Natural killer cell treated with Interleukin-12 subunit alpha and Interleukin-12 subunit beta and Interleukin-15 and Interleukin-18, amount 100 ng/mL, for 72 hours (primary cell): ENCODE measurements at regions not wholly inside any gene's neighbourhood (a gene's known extent, or its start where the extent isn't known, plus 50 kb on each side); places are given as distances from the start of the nearest gene placed in this dataset.
"Not testable (repeated sequence)": the region's sequence is repeated elsewhere in the genome, so short reads cannot be mapped to it uniquely, and the experiment has no call there.

Experiments
- ATAC-seq, 2 donors: fragments of 150-1000 bp; cut with Tn5 transposase in 1 of 2; sonication (Bioruptor Pico), chemical (Tn5 transposase) in 1 of 2; 2 replicates each; pipeline ENCODE4 v1.10.0; 2021
- DNase-seq: peaks from one replicate; pipeline ENCODE4 v3.0.0; 2022; ENCODE audit warnings: low spot score
- H3K27ac Mint-ChIP-seq, 2 donors: 1 replicate in 1 of 2; 2 replicates in 1 of 2; pipeline ENCODE4 v1.8.0; 2022; ENCODE audit warnings: mixed read lengths in 2 of 2, mild to moderate bottlenecking in 1 of 2, moderate library complexity in 1 of 2
- H3K27me3 Mint-ChIP-seq, 2 donors: 1 replicate in 1 of 2; 2 replicates in 1 of 2; pipeline ENCODE4 v1.8.0; 2022; ENCODE audit warnings: mixed read lengths in 2 of 2
- H3K36me3 Mint-ChIP-seq: one replicate; pipeline ENCODE4 v1.8.0; 2022; ENCODE audit warnings: mixed read lengths
- H3K4me1 Mint-ChIP-seq, 2 donors: 1 replicate in 1 of 2; 2 replicates in 1 of 2; pipeline ENCODE4 v1.8.0; 2022; ENCODE audit warnings: low read depth in 2 of 2, mixed read lengths in 2 of 2, mild to moderate bottlenecking in 1 of 2
- H3K4me3 Mint-ChIP-seq: one replicate; pipeline ENCODE4 v1.8.0; 2022; ENCODE audit warnings: mixed read lengths
- H3K9me3 Mint-ChIP-seq: 2 replicates; pipeline ENCODE4 v1.8.0; 2022; ENCODE audit warnings: mixed read lengths

DNA sequence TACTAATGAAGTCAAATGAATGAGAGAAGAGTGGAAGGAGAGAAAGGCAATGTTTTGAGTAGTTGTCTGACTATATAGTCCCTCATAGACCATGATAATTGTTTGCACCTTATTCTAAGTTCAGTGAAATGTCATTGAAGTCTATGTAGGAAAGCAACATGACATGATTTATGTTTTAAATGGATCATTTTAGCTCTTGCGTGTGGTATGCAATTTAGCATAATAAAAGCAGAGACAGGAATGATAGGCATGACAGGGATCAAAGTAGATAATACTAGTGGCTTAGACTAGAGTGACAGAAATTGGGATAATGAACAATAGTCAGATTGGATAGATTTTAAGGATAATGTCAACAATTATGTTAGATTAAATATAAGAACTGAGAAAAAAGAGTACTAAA lies 132.5 kb downstream of the PYDC2 start:
- no peak for DNase-seq
- no peaks in the 10 kb centered on the region for H3K36me3 Mint-ChIP-seq
- no peak overlapping the region for H3K4me3 Mint-ChIP-seq
- H3K4me1 Mint-ChIP-seq: no peaks in the 10 kb centered on the region
- H3K9me3 Mint-ChIP-seq: peaks cover 14% of the 10 kb centered on the region
- H3K27ac Mint-ChIP-seq: no peak overlapping the region
- no peaks in the 10 kb centered on the region for H3K27me3 Mint-ChIP-seq
- no peak for ATAC-seq

GRCh38 chr3:191615511-191615910 lies 154.5 kb downstream of the PYDC2 start:
- H3K9me3 Mint-ChIP-seq: peaks cover 17% of the 10 kb centered on the region
- H3K27me3 Mint-ChIP-seq, H3K4me1 Mint-ChIP-seq, H3K36me3 Mint-ChIP-seq, ATAC-seq, H3K4me3 Mint-ChIP-seq, H3K27ac Mint-ChIP-seq, DNase-seq: not testable (repeated sequence)

DNA sequence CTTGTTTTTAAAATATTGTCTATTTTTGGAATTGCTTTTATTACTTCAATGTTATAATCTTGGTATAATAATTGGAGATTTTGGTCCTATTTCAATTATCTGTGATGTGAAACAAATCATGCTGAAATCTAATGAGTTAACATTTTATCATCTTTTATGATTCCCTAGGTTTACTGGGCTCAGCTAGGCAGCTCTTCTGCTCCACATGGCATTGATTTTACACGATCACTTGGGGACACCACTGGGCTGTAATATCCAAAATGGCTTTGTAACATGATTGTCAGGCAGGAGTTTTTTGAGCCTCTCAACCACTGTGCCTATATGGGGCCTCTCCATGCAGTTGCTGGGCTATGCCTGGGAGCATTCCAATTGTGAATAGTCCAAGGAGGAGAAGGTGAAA lies 163.3 kb downstream of the PYDC2 start:
- H3K9me3 Mint-ChIP-seq: no peaks in the 10 kb centered on the region

DNA sequence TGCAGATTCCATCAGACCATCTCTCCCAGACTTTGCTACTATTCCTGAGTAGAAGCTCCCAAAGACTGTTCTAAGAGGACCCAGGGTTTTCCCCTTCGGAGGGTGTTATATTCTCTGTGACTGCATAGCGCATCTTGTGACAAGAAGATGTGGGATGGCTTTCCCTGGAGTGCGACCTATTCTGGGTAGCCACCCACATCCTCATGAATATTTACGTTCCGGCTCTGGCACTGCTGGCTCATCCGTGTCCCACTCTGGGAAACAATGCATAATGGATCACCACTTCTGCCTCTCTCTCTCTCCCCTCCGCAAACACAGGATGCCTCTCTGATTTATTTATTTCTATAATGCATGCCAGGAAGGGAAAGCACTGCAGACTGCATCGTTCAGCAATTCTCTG lies 166.1 kb downstream of the PYDC2 start:
- H3K27me3 Mint-ChIP-seq: no peaks in the 10 kb centered on the region
- H3K4me3 Mint-ChIP-seq: no peak overlapping the region
- DNase-seq: no peak
- no peak overlapping the region for H3K27ac Mint-ChIP-seq
- no peaks in the 10 kb centered on the region for H3K36me3 Mint-ChIP-seq
- peaks cover 4% of the 10 kb centered on the region for H3K9me3 Mint-ChIP-seq
- ATAC-seq: no peak
- H3K4me1 Mint-ChIP-seq: no peaks in the 10 kb centered on the region

More for the DNA sequence above, 163.3 kb downstream of the PYDC2 start:
- Mint-ChIP-seq H3K36me3 (no peaks in the 10 kb centered on the region), H3K4me3 (no peak overlapping the region), H3K27ac (no peak overlapping the region), H3K27me3 (no peaks in the 10 kb centered on the region), H3K4me1 (no peaks in the 10 kb centered on the region)
- DNase-seq (no peak), ATAC-seq (no peak)

- Mint-ChIP-seq H3K36me3 (no peaks in the 10 kb centered on the region), H3K27ac (no peak overlapping the region), H3K9me3 (peaks cover 4% of the 10 kb centered on the region), H3K4me3 (no peak overlapping the region), H3K4me1 (no peaks in the 10 kb centered on the region), H3K27me3 (no peaks in the 10 kb centered on the region)
- no peak for DNase-seq
- no peak for ATAC-seq
Measured at GRCh38 chr3:191628571-191628970, 167.6 kb downstream of the PYDC2 start.

GRCh38 chr3:191631496-191631895 lies 170.5 kb downstream of the PYDC2 start:
- ATAC-seq: no peak
- Mint-ChIP-seq H3K9me3 (peaks cover 4% of the 10 kb centered on the region), H3K4me1 (no peaks in the 10 kb centered on the region), H3K36me3 (no peaks in the 10 kb centered on the region), H3K27ac (no peak overlapping the region), H3K27me3 (no peaks in the 10 kb centered on the region), H3K4me3 (no peak overlapping the region)
- no peak for DNase-seq

DNA sequence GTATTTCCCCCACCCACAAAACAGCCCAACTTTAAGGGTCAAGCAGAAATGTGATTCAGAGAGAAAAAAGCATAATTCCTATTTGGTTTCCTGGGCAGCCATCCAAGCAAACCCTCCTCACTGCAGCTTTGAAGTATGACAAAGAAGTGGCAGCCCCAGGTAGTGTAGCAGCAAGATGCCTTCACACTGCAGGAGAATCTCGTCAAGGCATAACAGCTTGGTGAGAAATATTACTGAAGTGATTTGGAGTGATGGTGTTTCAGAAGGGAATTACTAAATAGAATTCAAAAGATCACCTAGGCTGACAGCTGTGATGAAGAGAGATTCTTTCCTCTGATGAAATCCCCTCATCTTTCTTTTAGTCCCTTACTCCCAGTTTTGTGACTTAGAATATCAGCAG lies 173.9 kb downstream of the PYDC2 start:
- Mint-ChIP-seq H3K36me3 (no peaks in the 10 kb centered on the region), H3K27ac (no peak overlapping the region), H3K9me3 (peaks cover 10% of the 10 kb centered on the region), H3K4me3 (no peak overlapping the region), H3K27me3 (no peaks in the 10 kb centered on the region), H3K4me1 (no peaks in the 10 kb centered on the region)
- no peak for DNase-seq
- no peak for ATAC-seq

GRCh38 chr3:191637611-191638010 lies 176.6 kb downstream of the PYDC2 start:
- no peaks in the 10 kb centered on the region for H3K4me1 Mint-ChIP-seq
- DNase-seq (no peak), ATAC-seq (no peak)
- H3K27me3 Mint-ChIP-seq: no peaks in the 10 kb centered on the region
- H3K36me3 Mint-ChIP-seq: no peaks in the 10 kb centered on the region
- H3K27ac Mint-ChIP-seq: no peak overlapping the region
- H3K9me3 Mint-ChIP-seq: peaks cover 8% of the 10 kb centered on the region
- H3K4me3 Mint-ChIP-seq: no peak overlapping the region

GRCh38 chr3:191641789-191642188 lies 180.8 kb downstream of the PYDC2 start:
- no peaks in the 10 kb centered on the region for H3K36me3 Mint-ChIP-seq
- DNase-seq (no peak), ATAC-seq (no peak)
- peaks cover 25% of the 10 kb centered on the region for H3K9me3 Mint-ChIP-seq
- H3K27ac Mint-ChIP-seq: no peak overlapping the region
- no peaks in the 10 kb centered on the region for H3K27me3 Mint-ChIP-seq
- no peak overlapping the region for H3K4me3 Mint-ChIP-seq
- no peaks in the 10 kb centered on the region for H3K4me1 Mint-ChIP-seq

DNA sequence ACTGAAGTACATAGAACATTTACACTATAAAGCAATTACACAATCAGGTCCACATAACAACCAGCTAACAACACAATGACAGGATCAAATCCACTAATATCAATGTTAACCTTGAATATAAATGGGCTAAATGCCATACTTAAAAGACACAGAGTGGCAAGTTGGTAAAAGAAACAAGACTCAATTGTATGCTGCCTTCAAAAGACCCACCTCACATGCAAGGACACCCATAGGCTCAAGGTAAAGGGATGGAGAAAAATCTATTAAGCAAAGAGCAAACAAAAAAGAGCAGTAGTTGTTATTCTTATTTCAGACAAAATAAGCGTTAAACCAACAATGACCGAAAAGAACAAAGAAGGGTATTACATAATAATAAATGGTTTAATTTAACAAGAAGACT lies 183.3 kb downstream of the PYDC2 start:
- peaks cover 30% of the 10 kb centered on the region for H3K9me3 Mint-ChIP-seq
- no peaks in the 10 kb centered on the region for H3K4me1 Mint-ChIP-seq
- no peak overlapping the region for H3K4me3 Mint-ChIP-seq
- no peak for DNase-seq
- no peak overlapping the region for H3K27ac Mint-ChIP-seq
- no peaks in the 10 kb centered on the region for H3K27me3 Mint-ChIP-seq
- H3K36me3 Mint-ChIP-seq: no peaks in the 10 kb centered on the region
- ATAC-seq: no peak

DNA sequence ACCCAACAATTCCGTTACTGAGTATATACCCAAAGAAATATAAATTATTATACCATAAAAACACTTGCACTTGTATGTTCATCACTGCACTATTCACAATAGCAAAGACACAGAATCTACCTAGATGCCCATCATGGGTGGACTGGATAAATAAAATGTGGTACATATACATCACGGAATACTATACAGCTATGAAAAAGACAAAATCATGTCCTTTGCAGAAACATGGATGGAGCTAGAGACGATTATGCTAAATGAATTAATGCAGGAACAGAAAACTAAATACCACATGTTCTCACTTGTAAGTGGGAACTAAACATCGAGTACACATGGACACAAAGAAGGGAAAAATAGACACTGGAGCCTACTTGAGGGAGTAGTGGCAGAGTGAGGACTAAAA lies 185.3 kb downstream of the PYDC2 start:
- Mint-ChIP-seq H3K9me3 (peaks cover 37% of the 10 kb centered on the region), H3K27me3 (no peaks in the 10 kb centered on the region), H3K36me3 (peaks cover 2% of the 10 kb centered on the region), H3K27ac (no peak overlapping the region), H3K4me3 (no peak overlapping the region), H3K4me1 (no peaks in the 10 kb centered on the region)
- DNase-seq (no peak), ATAC-seq (no peak)

DNA sequence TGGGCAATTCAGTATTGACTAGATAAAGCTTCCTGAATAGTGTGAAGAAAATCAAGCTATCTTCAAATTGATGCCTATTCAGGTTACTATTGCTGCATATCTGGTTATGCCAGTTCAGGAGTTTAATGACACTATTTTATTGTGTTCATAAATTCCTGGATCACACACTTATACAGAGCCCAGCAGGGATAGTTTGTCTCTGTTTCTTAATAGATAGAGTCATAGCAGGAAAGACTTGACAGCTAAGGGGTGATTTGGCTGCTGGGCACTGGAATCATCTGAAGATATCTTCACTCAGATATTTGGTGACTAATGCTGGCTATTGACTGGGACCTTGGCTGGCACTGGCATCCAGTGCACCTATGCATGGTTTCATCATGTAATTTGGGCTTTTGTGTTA lies 187.8 kb downstream of the PYDC2 start:
- Mint-ChIP-seq H3K27me3 (no peaks in the 10 kb centered on the region), H3K36me3 (peaks cover 7% of the 10 kb centered on the region), H3K4me1 (no peaks in the 10 kb centered on the region), H3K27ac (no peak overlapping the region), H3K9me3 (peaks cover 42% of the 10 kb centered on the region), H3K4me3 (no peak overlapping the region)
- DNase-seq (no peak), ATAC-seq (no peak)

DNA sequence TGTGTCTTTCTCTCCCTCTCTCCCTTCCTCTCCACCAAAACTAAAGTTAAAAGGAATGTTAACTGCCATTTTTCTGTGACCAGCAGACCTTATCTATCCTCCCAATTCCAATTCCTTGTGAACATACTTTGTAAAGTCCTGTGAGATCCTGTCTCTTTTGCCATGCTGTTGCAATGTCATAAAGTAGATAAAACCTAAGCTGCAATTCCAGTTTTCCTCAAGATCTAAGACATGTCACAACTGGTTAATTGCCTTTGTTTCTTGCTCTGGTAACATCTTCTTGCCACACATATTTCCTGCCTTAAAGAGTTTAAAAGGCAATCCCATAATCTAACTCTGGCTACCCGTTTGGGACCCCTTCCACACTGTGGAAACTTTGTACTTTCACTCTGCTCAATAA lies 188.7 kb downstream of the PYDC2 start:
- ATAC-seq: no peak
- no peak overlapping the region for H3K4me3 Mint-ChIP-seq
- H3K27me3 Mint-ChIP-seq: no peaks in the 10 kb centered on the region
- no peaks in the 10 kb centered on the region for H3K4me1 Mint-ChIP-seq
- peaks cover 36% of the 10 kb centered on the region for H3K9me3 Mint-ChIP-seq
- H3K36me3 Mint-ChIP-seq: peaks cover 7% of the 10 kb centered on the region
- no peak overlapping the region for H3K27ac Mint-ChIP-seq
- DNase-seq: no peak

- not testable (repeated sequence) for H3K4me1 Mint-ChIP-seq, H3K27ac Mint-ChIP-seq, ATAC-seq, H3K4me3 Mint-ChIP-seq, H3K36me3 Mint-ChIP-seq, DNase-seq, H3K27me3 Mint-ChIP-seq
- peaks cover 13% of the 10 kb centered on the region for H3K9me3 Mint-ChIP-seq
Measured at GRCh38 chr3:191658781-191659419, 197.9 kb downstream of the PYDC2 start.

GRCh38 chr3:191662150-191662549 lies 201.2 kb downstream of the PYDC2 start:
- not testable (repeated sequence) for H3K36me3 Mint-ChIP-seq

More at GRCh38 chr3:191662150-191662549, 201.2 kb downstream of the PYDC2 start:
- DNase-seq, H3K27me3 Mint-ChIP-seq, H3K4me3 Mint-ChIP-seq, H3K4me1 Mint-ChIP-seq, H3K27ac Mint-ChIP-seq, ATAC-seq: not testable (repeated sequence)
- peaks cover 23% of the 10 kb centered on the region for H3K9me3 Mint-ChIP-seq
